ENCODE measurements at regions not wholly inside any gene's neighbourhood (a gene's known extent, or its start where the extent isn't known, plus 50 kb on each side); places are given as distances from the start of the nearest gene placed in this dataset.

GRCh38 chr7:67478066-67478465 lies 481.4 kb downstream of the TYW1 start:
- Histone ChIP-seq H3K4me3 (no peak overlapping the region), H3K4me1 (no peaks in the 10 kb centered on the region), H3K36me3 (no peaks in the 10 kb centered on the region), H3K27me3 (no peaks in the 10 kb centered on the region), H3K9me3 (no peaks in the 10 kb centered on the region), H3K27ac (no peak overlapping the region)
- ATAC-seq (no peak), DNase-seq (no peak)
- intact Hi-C loops (cut with DNase I), result no loop called here
- no peak for TF ChIP-seq CTCF (IDR thresholded peaks at IDR 0.05)
- TF ChIP-seq POLR2A (IDR thresholded peaks at IDR 0.05), result no peak
- WGBS (ENCODE audit: insufficient coverage, low coverage, low lambda C conversion rate, missing lambda C conversion rate), result 47% methylated on average over 6 of the region's 6 CpGs

- ATAC-seq, result peak; percentile 77 to 86 (median 78)
- intact Hi-C loops (cut with DNase I), result no loop called here
- TF ChIP-seq CTCF (IDR thresholded peaks at IDR 0.05), result peak; percentile 38 to 72 (median 64)
- TF ChIP-seq POLR2A (IDR thresholded peaks at IDR 0.05), result no peak
- Histone ChIP-seq H3K27ac (no peak overlapping the region), H3K9me3 (no peaks in the 10 kb centered on the region), H3K4me3 (peak overlapping the region; percentile 21 to 36 (median 25)), H3K4me1 (no peaks in the 10 kb centered on the region), H3K36me3 (no peaks in the 10 kb centered on the region), H3K27me3 (no peaks in the 10 kb centered on the region)
- DNase-seq, result peak; percentile 44 to 62 (median 59)
- WGBS (ENCODE audit: insufficient coverage, low coverage, low lambda C conversion rate, missing lambda C conversion rate), result under 1% methylated on average over 13 of the region's 13 CpGs
Measured at GRCh38 chr7:67484244-67484751, 487.7 kb downstream of the TYW1 start.

- no peak for TF ChIP-seq POLR2A (IDR thresholded peaks at IDR 0.05)
- no peak for TF ChIP-seq CTCF (IDR thresholded peaks at IDR 0.05)
- DNase-seq, result no peak
- WGBS (ENCODE audit: insufficient coverage, low coverage, low lambda C conversion rate, missing lambda C conversion rate), result 55% methylated on average over 3 of the region's 3 CpGs
- H3K4me3 ChIP-seq, result no peak overlapping the region
- no peaks in the 10 kb centered on the region for H3K9me3 ChIP-seq
- no peak for ATAC-seq
- H3K27me3 ChIP-seq, result no peaks in the 10 kb centered on the region
- intact Hi-C loops (cut with DNase I), result no loop called here
- H3K36me3 ChIP-seq, result no peaks in the 10 kb centered on the region
- H3K27ac ChIP-seq, result no peak overlapping the region
- no peaks in the 10 kb centered on the region for H3K4me1 ChIP-seq
Measured at GRCh38 chr7:67486401-67486800, 489.8 kb downstream of the TYW1 start.

GRCh38 chr7:67487316-67487715 lies 490.7 kb downstream of the TYW1 start:
- H3K4me1 ChIP-seq, result no peaks in the 10 kb centered on the region

More at GRCh38 chr7:67487316-67487715, 490.7 kb downstream of the TYW1 start:
- ATAC-seq, result no peak
- no peak for TF ChIP-seq POLR2A (IDR thresholded peaks at IDR 0.05)
- no peak for TF ChIP-seq CTCF (IDR thresholded peaks at IDR 0.05)
- H3K36me3 ChIP-seq, result no peaks in the 10 kb centered on the region
- H3K27me3 ChIP-seq, result no peaks in the 10 kb centered on the region
- H3K27ac ChIP-seq, result no peak overlapping the region
- 70% methylated on average over 6 of the region's 7 CpGs for WGBS (ENCODE audit: insufficient coverage, low coverage, low lambda C conversion rate, missing lambda C conversion rate)
- no peaks in the 10 kb centered on the region for H3K9me3 ChIP-seq
- intact Hi-C loops (cut with DNase I), result no loop called here
- no peak for DNase-seq
- no peak overlapping the region for H3K4me3 ChIP-seq
